GM18951 (cell line): ENCODE measurements at regions not wholly inside any gene's neighbourhood (a gene's known extent, or its start where the extent isn't known, plus 50 kb on each side); places are given as distances from the start of the nearest gene placed in this dataset.

Source experiments
- POLR2A ChIP-seq: IDR thresholded peaks from 4 replicates; pipeline ENCODE4 v1.6.1; 2011; ENCODE audit warnings: mild to moderate bottlenecking; ENCODE audit not compliant: insufficient read length, insufficient read depth; ENCODE audit errors: extremely low read depth
- in situ Hi-C: fragments of 300-500 bp; cut with MboI; formaldehyde crosslinking; loops from one replicate; pipeline ENCODE4 v1.12.0; 2022; ENCODE audit warnings: low sequenced_read_pairs, mixed read lengths, inconsistent platforms; ENCODE audit not compliant: unreplicated experiment

- TF ChIP-seq POLR2A: no peak
- in situ Hi-C loops: no loop called here
Measured at GRCh38 chr2:65731476-65731875, 299.1 kb upstream of the SPRED2 start.

DNA sequence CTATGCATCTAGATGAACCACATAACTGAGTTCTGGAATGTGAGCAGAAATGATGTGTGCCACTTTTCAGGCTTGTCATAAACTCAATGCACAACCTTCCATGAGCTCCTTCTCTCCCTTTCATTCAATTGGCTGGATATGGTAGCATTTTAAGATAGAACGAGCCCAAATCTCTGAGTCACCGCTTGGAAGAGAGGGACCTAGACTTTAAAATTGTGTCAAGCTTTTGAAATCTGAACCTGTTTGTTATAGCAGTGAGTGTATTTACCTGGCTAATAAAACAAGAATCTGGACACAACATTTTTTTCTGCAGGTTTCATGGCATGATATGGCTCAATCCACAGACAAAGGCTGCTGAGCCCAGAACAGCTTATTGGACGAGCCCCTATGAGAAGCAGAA is 297.8 kb upstream of the SPRED2 start:
- TF ChIP-seq POLR2A: no peak
- in situ Hi-C loops: no loop called here

DNA sequence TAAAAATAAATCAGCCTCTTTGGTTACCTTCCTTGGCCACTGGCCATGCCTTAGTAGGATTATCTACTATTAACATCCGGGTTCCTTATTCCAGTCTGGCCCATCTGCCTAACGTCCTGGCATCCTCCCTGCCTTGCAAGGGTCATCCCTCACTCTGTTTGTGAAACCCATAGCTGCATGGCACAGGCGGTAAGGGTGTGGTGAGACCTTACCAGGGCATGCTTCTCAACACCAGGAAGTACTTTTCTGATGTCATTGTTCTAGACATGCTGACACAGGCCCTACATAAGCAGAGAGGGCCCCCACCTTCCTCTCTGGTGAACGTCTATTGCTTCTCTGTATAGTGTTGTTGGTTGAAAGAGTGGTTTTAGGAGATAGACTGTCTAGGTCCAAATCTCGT is 296.8 kb upstream of the SPRED2 start:
- in situ Hi-C loops: no loop called here
- TF ChIP-seq POLR2A: no peak

- no peak for TF ChIP-seq POLR2A
- in situ Hi-C loops: no loop called here
Measured at GRCh38 chr2:65728477-65729180, 296.2 kb upstream of the SPRED2 start.

GRCh38 chr2:65727816-65728215 is 295.4 kb upstream of the SPRED2 start:
- no peak for TF ChIP-seq POLR2A
- in situ Hi-C loops: no loop called here

DNA sequence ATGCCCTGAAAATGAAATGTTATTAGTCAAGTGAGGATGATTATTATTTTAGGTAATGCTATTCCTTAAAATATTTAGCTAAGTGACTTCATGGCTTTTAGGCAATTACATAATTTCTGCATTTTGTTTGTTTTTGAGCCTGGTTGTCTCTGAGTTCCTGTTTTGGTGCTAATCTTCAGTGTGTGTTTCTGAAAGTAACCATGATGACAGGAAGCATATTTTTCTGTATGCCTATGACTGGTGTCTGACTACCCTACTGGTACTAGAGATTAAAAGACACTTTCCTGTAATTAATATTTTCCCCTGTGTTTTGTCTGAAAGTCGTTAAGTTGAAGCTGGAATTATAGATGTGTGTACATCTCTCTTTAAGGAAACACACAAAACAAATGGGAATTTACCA is 295.0 kb upstream of the SPRED2 start:
- in situ Hi-C loops: no loop called here
- TF ChIP-seq POLR2A: no peak

- in situ Hi-C loops: no loop called here
- no peak for TF ChIP-seq POLR2A
Measured at GRCh38 chr2:65724752-65725151, 292.4 kb upstream of the SPRED2 start.

DNA sequence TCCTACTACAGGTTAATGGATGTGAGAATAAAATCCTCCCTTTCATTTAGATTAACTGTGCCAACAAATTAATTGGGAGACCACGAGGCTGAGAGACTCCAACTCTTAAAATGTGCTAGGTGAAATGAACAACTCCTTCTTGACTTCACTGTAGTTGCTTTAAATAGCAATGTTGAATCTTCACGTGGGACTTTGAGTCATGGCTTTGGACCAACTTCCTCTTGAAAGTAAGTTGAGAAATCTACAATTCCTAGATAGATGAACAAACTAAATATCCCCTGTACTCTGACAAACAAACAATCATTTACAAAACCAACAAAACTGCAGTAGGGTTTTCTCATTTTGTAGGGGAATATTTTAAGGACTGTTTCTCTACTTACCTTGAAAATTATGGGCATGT is 291.9 kb upstream of the SPRED2 start:
- no peak for TF ChIP-seq POLR2A
- in situ Hi-C loops: no loop called here

DNA sequence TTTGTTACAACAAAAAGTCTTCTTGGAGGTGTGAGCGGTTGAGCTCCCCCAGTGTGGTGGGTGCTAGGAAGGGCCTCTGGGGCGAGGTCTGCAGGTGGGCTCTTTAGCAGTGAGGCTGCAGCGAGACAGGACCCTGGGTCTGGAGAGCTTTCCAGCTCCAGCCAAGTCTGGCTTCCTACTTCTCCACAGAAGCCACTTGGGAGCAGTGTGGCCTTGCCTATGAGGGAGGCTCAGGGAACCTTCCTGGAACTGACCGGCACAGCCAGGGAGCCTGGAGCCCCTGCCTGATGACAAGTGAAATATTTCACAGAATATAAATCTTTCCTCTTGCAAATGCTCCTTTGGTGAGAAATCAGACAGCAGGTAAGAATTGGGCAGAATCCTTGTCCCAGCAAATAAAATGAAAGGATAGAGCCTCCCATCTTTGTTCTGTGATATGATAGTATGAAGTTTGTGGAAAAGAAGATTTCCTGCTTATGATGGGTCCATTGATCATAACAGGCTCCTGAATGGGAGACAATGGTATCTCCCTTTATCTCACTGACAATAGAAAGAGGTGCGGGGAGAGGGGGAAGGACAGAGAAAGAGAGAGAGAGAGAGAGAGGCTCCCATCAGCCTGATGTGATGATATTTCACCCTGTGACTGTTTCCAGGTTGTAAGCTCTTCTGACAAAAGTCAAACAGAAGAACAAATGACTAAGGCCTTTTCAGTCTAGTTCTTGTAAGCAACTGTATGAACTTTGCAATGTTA is 289.8 kb upstream of the SPRED2 start:
- in situ Hi-C loops: no loop called here
- no peak for TF ChIP-seq POLR2A

GRCh38 chr2:65716698-65717097 is 284.3 kb upstream of the SPRED2 start:
- in situ Hi-C loops: no loop called here

DNA sequence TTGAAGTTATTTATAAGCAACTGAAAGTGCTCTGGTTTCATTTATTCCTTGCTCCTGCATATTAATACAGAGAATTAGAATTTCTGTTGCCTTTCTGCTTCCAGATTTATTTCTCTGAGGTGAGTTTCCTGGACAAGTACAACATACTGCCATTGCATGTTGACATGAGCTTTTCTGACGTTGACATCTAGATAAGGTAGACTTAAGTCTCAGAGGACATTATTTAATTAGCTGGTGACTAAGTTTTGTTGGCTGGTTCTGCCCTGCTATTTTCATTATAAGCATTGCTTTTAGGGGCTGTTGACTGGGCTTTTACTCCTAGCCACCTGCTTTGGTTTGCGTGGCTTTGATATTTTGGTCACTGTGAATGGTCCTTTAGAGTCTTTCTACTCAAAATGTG is 282.9 kb upstream of the SPRED2 start:
- no peak for TF ChIP-seq POLR2A
- in situ Hi-C loops: no loop called here

More at GRCh38 chr2:65716698-65717097, 284.3 kb upstream of the SPRED2 start:
- TF ChIP-seq POLR2A: no peak

GRCh38 chr2:65714866-65715265 is 282.5 kb upstream of the SPRED2 start:
- in situ Hi-C loops: no loop called here
- no peak for TF ChIP-seq POLR2A

- no peak for TF ChIP-seq POLR2A
Measured at GRCh38 chr2:65711863-65712262, 279.5 kb upstream of the SPRED2 start.

DNA sequence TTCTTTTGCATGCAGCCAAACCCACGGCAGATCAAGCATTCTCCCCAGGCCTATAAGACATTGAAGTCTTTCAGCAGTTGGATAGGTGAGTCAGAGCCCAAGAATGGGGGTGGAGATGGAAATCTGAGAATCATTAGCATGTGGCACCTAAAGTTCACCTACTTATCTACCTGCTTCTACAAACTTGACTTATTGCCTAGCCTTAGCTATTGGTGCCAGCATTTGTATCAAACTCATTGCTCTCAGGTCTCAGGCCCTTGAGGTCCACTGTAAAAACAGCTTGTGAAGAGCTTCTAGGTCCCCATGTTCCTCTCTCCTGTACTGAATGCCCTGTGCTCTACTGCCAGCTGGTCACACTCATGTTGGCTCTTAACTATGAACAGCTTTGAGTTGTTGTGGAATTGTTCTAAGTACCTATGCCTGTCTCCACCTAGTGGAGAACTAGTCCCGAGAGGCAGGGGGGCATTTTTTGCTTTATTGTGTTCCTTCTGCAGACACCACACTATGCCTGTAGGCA is 278.4 kb upstream of the SPRED2 start:
- TF ChIP-seq POLR2A: no peak
- in situ Hi-C loops: no loop called here

More at GRCh38 chr2:65711863-65712262, 279.5 kb upstream of the SPRED2 start:
- in situ Hi-C loops: no loop called here
